ENCODE measurements at regions not wholly inside any gene's neighbourhood (a gene's known extent, or its start where the extent isn't known, plus 50 kb on each side); places are given as distances from the start of the nearest gene placed in this dataset.
"Not testable (repeated sequence)": the region's sequence is repeated elsewhere in the genome, so short reads cannot be mapped to it uniquely, and the experiment has no call there.

DNA sequence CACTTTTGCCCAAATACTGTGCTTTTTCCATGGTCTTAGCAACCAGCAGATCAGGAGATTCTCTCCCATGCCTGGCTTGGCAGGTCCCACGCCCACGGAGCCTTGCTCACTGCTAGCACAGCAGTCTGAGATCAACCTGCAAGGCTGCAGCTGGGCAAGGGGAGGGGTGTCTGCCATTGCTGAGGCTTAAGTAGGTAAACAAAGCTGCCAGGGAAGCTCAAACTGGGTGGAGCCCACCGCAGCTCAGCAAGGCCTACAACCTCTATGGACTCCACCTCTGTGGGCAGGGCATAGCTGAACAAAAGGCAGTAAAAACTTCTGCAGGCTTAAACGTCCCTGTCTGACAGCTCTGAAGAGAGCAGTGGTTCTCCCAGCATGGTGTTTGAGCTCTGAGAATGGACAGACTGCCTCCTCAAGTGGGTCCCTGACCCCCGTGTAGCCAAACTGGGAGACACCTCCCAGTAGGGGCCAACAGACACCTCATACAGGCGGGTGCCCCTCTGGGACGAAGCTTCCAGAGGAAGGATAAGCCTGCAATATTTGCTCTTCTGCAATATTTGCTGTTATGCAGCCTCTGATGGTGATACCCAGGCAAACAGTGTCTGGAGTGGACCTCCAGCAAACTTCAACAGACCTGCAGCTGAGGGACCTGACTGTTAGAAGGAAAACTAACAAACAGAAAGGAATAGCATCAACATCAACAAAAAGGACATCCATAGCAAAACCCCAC lies 132.8 kb upstream of the STARD13 start:
- not testable (repeated sequence) for DNase-seq

DNA sequence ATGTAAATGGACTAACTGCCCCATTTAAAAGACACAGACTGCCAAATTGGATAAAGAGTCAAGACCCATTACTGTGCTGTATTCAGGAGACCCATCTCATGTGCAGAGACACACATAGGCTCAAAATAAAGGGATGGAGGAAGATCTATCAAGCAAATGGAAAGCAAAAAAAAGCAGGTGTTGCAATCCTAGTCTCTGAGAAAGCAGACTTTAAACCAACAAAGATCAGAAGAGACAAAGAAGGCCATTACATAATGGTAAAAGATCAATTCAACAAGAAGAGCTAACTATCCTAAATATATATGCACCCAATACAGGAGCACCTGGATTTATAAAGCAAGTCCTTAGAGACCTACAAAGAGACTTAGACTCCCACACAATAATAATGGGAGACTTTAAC lies 134.6 kb upstream of the STARD13 start:
- not testable (repeated sequence) for DNase-seq

- DNase-seq, result no peak
Measured at GRCh38 chr13:33426131-33426530, 140.6 kb upstream of the STARD13 start.

GRCh38 chr13:33433316-33433715 lies 147.8 kb upstream of the STARD13 start:
- peak; percentile 52 for DNase-seq

DNA sequence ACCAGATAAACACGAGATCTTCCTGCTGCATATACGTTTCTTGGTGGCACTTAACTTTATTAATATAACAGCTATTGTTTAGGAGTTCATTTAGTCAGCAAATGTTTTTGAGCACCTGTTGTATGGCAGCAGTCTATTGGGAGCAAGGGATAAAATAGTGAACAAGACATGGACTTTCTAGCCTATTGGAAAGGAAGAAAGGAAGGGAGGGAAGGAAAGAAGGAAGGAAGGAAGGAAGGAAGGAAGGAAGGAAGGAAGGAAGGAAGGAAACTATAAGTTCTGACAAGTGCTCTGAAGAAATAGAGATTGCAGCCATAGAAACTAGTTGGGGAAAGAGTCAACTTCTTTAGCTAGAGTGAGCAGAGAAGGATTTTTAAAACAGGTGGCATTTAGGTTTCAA lies 149.1 kb upstream of the STARD13 start:
- no peak for DNase-seq

DNA sequence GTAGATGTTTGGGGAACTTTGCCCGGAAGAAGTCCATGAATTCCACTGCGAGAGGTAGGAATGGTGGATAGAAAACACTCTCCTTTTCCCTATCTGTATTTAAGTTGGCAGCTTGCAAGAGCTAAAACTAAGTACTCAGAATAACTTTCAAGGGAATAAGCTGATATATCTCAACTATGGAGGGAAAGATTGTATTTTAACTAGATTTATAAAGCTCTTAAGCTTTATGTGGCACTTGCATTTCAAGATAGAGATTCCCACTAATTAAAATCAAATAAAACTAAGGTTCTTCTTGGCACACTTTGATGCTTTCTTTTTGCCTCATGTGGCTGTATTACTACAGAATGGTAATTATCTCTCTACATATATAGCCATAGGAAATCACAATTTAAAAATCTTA lies 149.7 kb upstream of the STARD13 start:
- DNase-seq, result no peak

- no peak for DNase-seq
Measured at GRCh38 chr13:33438918-33439317, 153.4 kb upstream of the STARD13 start.

DNA sequence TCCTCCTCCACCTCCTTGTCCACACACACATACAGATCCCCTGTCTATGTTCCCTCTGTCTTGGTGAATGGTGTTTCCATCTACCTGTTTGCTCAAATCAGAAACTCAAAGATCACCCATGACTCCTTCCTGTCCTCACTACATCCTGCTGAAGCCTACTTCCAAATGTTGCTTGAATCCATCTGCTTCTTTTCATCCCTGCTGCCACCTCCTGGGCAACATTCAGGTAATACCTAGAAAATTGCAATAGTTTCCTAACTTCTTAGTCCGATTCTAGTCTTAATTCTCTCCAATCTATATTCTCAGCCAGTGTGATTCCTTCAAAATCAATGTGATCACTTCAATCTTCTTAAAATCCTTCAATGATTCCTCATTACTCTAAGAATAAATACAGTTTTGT lies 155.5 kb upstream of the STARD13 start:
- DNase-seq, result peak; percentile 31

GRCh38 chr13:33445024-33445423 lies 159.5 kb upstream of the STARD13 start:
- no peak for DNase-seq

- DNase-seq, result no peak
Measured at GRCh38 chr13:33445476-33445875, 159.9 kb upstream of the STARD13 start.

GRCh38 chr13:33446821-33447725 lies 161.5 kb upstream of the STARD13 start:
- DNase-seq, result no peak

GRCh38 chr13:33448889-33449288 lies 163.3 kb upstream of the STARD13 start:
- DNase-seq, result no peak

DNA sequence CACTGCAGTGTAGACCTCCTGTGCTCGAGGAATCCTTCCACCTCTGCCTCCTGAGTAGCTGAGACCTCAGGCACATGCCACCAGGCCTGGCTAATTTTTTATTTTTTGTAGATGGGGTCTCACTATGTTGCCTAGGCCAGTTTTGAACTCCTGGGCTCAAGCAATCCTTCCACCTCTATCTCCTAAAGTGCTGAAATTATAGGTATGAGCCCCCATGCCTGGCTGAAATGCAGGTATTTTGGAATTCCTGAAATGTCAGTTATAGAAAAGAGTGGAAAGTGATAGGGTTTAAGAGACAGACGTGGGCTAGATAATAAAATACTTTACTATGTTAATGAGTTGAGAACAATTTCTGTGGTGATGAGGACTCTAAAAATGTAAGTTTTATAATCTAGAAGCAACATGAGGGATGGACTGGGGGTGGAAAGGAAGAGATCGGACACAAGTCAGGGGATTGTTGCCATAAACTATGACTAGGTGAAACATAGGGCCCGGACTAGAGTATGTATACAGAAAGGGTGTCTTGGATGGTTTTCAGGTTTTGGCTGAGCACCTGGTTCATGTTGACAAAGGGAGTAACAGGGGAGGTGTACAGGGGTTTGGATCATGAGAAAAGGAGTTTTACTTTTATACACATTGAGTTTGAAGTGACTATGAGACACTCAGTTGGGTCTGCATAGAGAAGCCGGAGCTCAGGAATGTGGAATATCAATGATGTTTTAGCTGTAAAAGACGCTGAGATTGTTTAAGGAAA lies 165.6 kb upstream of the STARD13 start:
- DNase-seq, result no peak

- no peak for DNase-seq
Measured at GRCh38 chr13:33452873-33453517, 167.4 kb upstream of the STARD13 start.

GRCh38 chr13:33453936-33454335 lies 168.4 kb upstream of the STARD13 start:
- no peak for DNase-seq

DNA sequence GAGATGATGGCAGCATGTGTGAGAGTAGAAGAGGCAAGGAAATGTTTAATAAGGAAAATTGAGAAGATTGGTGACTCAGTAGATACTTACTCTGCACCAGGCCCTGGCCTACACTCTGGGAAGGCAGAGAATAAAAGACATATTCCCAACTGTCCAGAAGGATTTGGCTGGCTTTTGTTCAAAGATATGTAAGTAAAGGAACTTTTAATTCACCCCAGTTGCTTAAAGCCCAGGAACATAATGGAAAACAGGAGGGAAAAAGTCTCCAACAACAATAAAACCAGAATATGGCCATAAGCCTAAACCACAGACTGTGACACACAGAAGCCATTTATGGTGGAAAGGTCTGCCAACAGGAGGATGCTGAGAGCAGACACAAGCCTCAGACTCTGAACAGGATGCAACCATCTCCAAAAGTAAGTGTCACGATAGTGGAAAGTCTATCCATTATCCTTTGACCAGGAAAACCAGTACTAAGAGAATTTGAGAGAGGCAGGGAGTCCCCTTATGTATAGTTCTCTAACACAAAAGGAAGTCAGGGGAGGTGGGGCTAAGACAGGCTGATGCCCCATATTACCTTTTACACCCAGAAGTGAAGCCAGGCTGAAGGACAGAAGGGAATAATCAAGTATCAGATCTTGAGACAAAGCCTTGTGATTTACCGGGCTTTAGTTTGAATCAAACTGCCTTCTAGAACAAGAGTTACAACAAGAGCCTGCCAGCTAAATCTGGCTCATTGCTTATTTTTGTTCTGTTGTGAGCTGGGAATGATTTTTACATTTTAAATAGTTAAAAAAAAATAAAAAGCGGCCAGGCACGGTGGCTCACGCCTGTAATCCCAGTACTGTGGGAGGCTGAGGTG lies 169.5 kb upstream of the STARD13 start:
- no peak for DNase-seq

GRCh38 chr13:33459702-33460101 lies 174.1 kb upstream of the STARD13 start:
- DNase-seq, result no peak

GRCh38 chr13:33462109-33462508 lies 176.6 kb upstream of the STARD13 start:
- no peak for DNase-seq

DNA sequence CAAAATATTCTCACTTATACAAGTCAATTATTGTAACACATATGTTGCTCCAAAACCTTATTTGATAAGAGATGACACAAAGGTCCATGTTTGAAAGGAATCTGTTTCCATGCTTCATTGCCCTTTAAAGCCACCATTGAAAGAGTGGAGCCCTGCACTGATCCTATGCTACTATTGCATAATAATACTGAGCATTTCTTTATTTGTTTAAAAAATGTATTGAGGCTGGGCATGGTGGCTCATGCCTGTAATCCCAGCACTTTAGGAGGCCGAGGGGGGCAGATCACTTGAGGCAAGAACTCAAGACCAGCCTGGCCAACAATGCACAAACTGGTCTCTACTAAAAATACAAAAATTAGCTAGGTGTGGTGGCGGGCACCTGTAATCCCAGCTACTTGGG lies 178.8 kb upstream of the STARD13 start:
- no peak for DNase-seq

GRCh38 chr13:33466262-33466661 lies 180.7 kb upstream of the STARD13 start:
- peak; percentile 9 for DNase-seq

DNA sequence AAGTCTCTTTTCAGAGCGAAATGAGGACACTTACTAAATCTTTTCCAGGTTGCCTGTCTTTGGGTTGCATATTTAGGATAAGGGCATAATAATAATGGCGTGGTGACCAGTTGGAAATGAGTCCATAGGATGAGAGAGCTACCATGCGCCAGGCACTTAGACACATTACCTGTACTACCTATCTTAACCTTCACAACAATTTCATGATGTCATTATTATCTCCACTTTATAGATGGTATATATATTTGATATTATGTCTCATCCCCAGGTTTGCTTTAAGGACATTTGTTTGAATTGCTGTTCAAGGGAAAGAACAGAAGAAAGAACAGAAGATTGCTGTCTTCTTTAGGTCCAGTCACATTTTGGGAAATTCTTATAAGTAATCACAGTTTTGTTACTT lies 182.0 kb upstream of the STARD13 start:
- no peak for DNase-seq

- DNase-seq, result no peak
Measured at GRCh38 chr13:33471204-33471603, 185.6 kb upstream of the STARD13 start.
